GM18502 (cell line): ENCODE measurements at regions not wholly inside any gene's neighbourhood (a gene's known extent, or its start where the extent isn't known, plus 50 kb on each side); places are given as distances from the start of the nearest gene placed in this dataset.

Source experiments
- ATAC-seq: cut with Tn5 transposase; IDR thresholded peaks from one replicate; pipeline ENCODE4 v1.9.1; 2021; ENCODE audit warnings: mild to moderate bottlenecking; ENCODE audit not compliant: unreplicated experiment, poor library complexity

DNA sequence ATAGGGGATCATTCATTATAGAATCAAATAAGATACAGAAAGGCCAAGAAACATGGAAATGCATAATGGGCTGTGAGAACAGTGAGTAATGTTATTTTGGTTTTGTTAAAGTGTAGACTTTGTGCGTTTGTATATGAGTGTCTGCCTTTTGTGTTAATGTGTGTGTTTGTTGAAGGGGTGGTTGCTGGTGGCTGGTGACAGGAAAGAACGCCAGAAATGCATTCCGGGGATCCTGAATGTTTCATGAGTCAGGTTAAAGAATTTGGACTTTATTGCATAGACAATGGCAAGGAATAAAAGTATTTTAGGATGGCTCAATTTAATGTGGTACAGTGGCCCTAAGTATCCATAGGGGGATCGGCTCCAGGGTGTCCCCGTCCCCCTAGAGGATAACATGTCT is 1228.9 kb downstream of the PCDH7 start:
- ATAC-seq: no peak

DNA sequence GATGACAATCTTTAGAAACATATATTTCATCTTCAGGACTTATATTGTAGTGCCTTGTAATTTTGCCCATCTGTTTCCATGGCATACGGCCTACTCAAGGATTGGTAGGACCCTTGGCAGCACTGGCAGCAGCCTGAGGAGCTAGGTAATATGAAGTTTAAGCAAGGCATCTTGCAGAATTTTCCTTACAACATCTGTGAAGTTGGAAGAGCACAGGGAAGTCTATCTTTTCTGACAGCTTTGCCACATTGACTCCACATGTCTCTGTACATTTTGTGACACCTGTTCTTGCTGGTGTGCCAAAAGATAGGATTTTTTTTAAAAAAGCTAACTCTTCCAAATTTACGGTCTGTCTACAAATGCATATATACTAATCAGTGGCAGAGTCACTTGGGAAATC is 1235.2 kb downstream of the PCDH7 start:
- no peak for ATAC-seq

DNA sequence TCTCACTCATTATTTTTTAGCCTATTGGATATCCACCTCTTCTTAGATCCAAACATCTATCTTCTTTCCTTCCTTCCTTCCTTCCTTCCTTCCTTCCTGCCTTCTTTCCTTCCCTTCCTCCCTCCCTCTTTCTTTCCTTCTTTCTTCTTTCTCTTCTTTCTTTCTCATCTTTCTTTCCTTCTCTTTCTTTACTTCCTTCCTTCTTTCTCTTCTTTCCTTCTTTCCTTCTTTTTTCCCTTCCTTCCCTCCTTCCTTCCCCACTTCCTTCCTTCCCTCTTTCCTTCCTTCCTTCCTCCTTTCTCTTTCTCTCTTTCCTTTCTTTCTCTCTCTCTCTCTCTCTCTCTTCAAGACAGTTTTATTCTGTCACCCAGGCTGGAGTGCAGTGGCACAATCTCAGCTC is 1239.8 kb downstream of the PCDH7 start:
- no peak for ATAC-seq

DNA sequence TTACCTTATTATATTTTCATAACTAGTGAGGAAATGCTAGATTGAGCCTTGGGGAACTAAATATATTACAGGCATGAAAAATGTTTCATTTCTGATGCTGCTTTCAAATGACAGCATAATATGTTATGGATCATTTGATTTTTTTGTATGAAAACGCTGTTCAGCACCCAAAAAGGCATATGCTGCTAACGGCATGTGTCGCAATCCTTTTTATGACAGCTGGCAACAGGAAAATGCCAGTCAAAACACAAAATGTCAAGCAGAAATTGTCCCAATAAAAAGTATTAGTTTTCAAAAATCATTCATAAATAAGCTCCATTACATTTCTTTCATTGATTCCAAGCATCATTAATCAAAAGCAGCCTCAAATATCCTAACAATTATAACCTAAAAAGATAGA is 1244.5 kb downstream of the PCDH7 start:
- ATAC-seq: no peak

DNA sequence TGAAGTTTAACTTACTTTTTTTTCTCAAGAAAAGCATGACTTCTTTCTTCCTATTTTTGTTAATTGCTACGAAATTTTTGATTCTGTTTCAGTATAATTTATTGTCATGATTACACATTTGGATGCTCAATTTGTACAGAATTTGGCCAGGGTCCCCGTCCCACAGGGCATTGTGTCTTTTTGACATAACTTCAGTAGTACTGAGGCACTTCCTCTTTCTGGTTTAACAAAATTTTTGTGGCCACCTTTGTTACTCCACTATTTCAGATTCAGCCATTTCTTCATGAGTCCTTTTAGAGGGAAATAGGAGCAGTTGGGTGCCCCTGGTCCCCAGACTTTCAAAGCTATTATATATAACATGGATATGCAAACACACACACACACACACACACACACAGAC is 1248.7 kb downstream of the PCDH7 start:
- no peak for ATAC-seq

DNA sequence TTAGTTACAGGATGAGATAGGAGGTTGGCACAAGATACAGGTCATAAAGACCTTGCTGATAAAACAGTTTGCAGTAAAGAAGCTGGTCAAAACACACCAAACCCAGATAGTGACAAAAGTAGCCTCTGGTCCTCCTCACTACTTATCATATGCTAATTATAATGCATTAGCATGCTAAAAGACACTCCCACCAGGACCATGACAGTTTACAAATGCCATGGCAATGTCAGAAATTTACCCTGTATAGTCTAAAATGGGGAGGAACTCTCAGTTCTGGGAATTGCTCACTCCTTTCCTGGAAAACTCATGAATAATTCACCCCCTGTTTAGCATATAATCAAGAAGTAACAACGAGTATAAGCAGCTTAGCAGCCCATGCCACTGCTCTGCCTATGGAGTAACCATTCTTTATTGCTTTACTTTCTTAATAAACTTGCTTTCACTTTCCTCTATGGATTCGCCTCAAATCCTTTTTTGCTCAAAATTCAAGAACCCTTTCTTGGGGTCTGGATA is 1254.4 kb downstream of the PCDH7 start:
- no peak for ATAC-seq

DNA sequence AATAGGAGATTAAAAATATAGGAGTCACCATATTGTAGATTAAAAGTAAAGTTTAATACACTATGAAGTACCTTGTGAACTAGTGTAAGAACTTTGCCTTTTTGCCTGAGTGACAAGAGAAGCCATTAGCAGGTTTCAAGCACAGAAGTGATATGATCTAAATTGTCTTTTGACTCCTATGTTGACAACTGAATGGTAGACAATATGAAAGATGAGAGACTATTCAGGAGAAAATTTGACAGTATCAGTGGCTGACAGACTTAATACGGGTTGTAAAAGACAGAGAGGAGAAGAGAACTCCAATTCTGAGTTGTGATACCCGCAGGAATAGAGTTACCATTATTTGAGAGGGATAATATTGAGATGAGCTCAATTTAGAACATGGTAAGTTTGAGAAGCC is 1259.8 kb downstream of the PCDH7 start:
- no peak for ATAC-seq

DNA sequence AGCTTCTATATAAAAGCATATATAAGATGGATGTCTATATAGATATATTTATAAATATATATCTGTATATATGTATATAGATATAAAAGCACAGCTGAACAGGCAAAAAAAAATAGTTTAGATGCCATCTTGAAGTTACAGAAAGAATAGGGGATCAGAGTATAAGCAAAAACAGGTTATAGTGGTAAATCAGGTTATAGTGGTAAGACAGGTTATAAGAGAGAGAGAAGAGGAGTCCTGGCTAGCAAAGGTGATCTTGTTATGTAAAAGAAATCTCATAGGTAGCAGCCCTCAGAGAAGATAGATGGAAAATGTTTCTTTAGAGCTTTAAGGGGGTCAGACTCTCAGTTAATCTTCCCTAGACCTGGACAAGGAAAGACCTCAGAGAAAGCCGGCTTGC is 1263.1 kb downstream of the PCDH7 start:
- ATAC-seq: no peak

DNA sequence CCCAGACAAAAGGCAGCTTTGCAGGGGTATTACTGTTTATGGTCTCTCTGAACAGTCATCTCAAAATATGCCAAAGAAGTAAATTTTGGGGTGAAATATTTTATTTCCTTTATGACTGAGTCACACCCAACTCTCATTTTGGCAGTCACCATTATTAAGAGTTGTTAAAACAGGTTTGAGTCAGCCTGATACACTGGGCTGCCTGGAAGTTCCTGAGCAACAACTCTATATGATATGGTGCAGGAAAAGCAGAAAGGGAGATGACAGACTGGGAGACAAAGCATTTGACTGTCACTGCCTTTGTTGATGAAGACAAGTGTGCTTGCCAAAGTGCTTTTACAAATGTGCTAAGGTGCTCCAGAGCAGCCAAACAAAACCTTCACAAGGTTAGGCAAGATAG is 1263.5 kb downstream of the PCDH7 start:
- ATAC-seq: no peak

DNA sequence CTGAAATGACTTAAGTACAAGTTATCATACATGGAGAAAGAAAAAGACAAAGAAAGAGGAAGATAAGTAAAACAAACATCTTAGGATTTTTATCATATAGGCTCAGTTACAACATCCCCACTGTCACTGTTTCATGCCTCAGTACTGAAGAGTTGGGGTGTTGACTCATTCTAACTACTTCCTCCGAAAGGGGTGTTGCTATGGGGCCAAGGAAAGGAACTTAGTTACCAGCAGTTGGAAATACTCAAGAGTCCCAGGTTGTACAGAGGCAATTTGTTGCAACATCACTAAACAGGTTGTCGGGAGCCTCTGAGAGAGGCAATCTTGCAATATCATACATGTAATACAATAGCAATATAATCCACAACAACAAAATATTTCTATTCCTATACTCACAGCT is 1264.7 kb downstream of the PCDH7 start:
- no peak for ATAC-seq

DNA sequence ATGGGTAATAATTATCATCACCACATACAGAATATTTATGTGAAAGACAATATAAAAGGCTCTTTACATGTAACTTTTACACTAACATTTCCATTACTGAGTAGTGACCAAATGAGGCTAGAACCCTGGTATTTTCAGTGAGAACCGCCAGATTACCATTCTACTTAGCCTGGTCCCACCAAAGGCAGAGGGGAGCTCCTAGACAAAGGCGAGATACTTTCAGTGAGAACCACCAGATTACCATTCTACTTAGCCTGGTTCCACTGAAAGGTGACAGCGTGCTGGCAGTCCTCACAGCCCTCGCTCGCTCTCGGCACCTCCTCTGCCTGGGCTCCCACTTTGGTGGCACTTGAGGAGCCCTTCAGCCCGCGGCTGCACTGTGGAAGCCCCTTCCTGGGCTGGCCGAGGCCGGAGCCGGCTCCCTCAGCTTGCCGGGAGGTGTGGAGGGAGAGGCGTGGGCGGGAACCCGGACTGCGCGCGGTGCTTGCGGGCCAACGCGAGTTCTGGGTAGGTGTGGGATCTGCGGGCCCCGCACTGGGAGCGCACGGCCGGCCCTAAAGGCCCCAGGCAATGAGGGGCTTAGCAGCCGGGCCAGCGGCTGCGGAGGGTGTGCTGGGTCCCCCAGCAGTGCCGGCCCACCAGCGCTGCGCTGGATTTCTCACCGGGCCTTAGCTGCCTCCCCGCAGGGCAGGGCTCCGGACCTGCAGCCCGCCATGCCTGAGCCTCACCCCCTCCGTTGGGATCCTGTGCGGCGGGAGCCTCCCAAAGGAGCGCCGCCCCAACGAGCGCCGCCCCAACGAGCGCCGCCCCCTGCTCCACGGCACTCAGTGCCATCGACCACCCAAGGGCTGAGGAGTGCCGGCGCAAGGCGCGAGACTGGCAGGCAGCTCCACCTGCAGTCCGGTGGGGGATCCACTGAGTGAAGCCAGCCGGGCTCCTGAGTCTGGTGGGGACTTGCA is 1276.1 kb downstream of the PCDH7 start:
- ATAC-seq: no peak

DNA sequence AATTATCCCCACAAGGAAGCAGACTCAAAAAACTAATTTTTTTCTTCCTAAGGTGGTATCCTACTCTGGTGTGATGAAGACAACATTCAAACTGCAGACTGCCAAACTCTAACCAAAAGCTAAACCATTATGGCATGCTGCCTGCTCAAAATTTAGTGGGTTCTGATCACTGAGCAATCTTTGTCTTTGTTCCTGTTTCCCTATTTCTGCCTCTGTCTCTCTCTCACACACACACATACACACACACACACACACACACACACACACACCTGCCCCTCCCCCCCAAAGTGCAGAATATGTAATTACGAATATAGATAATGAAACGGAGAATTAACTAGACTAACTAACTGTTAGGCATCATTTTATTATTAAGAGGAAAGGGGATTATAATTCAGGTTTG is 1278.6 kb downstream of the PCDH7 start:
- no peak for ATAC-seq

DNA sequence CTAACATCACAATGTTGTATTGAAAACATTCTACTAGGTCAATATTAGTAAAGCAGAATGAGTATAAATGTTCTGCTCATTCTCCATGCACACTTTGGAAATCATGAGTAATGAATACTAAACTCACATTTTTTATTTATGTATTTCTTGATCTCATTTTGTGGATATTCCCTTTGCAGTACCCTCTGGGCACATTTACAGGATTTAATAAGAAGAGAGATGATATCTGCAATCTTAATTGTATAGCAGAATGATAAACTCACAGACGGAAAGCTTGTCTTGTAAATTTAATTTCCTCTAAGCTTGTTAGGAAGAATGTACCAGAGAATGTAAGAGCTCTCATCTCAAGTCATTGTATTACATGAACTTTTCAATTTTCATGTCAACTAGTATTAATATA is 1279.7 kb downstream of the PCDH7 start:
- no peak for ATAC-seq

DNA sequence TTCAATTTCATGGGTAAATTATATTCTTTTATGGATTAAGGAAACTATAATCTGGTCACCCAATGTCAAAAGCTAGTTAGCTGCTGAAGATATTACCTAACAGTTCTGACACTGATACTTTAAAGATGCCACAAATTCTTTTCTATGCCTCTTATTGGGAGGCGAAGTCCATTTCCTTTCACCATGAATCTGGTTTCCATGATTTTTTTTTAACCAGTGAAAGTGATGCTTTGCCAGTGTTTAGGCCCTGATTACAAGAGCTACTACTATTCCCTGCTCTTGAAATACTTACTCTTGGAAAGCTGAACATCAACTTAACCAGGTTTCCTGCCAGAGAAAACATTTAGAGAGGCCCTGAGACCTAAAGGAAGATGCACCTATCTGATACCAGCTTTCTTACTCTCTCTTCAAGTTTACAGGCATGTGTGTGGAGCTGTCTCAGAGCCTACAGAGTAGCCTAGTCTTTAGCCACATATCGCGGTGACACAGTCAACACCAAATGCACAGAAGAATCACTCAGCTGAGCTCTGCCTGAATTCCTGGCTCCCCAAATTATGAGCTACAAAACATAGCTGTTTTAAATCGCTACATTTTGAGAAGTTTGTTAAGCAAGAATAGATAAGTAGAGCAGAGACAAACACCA is 1280.8 kb downstream of the PCDH7 start:
- no peak for ATAC-seq

DNA sequence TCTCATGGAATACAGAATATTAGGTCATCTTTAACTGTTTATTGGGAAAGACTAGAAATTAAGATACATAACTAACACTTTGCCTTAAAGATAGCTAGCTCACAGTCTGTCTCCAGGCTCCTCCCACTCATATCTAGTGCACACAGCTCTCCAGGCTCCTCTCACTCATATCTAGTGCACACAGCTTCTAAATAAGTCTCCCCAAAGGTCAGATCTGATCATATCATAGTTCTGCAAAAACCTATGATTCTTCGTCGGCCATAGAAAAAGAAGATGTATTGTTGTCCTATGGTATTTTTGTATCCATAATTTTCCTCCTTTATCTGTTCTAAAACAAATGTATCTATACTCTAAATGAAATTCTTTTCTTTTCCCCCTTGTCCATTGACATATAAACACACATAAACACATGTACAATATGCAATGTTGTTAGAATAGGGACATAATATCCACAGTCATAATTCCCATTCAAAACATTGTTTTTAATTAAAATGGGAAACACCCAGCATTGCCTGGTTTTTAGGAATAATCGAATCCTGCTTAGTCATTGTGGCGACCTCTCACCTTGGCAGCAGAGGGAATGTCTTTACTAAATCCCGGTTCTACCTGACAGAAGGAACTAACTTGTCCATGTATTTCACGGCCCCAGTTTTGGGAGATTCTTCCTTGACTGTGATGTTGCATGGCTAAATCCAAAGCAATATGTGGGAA is 1282.0 kb downstream of the PCDH7 start:
- no peak for ATAC-seq

DNA sequence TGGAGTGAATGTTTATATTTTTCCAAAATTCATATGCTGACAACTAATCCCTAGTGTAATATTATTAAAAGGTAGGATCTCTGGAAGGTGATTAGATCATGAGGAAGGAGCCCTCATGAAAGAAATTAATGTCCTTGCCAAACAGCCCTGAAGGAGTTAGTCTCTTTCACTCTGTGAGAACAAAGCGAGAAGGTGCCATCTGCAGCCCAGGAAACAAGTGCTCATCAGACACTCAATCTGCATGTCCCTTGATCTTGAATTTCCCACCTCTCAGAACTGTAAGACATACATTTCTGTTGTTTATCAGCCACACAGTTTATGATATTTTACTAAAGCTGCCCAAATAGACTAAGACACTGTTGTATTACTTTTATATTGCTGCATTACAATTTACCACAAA is 1283.4 kb downstream of the PCDH7 start:
- no peak for ATAC-seq

DNA sequence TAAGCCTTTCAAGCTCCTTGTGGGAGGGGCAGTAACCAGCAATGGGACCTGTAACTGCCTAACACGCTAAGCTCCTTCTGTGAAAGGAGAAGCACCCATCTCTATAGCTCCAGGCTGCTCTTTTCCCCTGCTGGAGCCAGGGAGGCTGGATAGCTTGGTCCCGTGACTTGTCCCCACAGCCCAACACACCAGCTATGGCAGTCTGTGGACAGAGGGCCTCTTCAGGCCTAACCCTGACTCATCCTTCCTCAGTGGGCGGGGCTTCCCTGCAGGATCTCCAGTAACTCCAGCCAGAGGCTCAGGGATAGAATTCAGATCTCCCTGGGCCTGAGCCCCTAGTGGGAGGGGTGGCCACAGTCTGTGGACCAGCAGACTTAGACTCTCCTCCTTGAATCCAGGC is 1290.1 kb downstream of the PCDH7 start:
- no peak for ATAC-seq

DNA sequence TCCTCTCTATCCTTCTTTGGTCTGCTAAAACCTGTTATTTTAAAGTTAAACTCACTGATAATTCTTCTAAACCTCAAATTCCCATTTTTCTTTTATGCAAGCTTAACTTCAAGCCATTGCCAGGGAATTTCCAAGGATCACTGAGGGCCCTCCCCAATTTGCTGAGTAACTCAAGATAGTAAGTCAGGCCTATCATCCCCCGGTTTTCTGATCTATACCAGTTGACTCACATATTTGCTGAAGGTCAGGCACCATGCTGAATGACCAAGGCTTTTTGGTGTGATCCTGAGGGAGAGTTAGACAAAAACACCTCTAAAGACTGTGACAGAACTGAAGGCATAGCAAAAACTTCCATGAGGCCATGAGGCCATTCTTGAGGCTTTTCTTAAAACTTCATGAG is 1301.9 kb downstream of the PCDH7 start:
- ATAC-seq: no peak

DNA sequence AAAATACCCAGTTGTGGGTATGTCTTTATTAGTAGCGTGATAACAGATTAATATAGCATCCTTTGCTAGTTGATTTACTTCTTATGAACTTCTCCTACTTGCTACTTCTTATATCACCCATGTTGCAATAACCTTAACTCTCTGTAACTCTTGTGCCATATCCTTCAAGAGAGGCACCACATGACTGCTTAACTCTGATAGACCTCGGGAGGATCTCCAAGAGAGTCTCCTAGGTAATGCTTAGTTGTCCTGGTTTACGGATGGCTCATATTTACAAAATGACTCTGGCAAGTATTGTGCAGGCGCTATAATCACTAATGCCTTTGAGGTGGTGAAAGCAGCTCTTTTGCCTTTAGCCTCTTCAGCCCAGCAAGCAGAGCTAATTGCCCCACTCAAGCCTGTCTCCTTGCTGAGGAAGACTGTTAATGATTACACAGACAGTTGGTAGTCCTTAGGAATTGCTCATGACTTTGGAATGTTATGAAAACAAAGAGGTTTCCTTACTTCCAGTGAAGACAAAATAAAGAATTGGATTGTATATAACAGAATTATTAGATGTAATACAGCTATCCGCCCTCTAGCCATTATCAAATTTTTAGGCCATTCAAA is 1305.8 kb downstream of the PCDH7 start:
- no peak for ATAC-seq

DNA sequence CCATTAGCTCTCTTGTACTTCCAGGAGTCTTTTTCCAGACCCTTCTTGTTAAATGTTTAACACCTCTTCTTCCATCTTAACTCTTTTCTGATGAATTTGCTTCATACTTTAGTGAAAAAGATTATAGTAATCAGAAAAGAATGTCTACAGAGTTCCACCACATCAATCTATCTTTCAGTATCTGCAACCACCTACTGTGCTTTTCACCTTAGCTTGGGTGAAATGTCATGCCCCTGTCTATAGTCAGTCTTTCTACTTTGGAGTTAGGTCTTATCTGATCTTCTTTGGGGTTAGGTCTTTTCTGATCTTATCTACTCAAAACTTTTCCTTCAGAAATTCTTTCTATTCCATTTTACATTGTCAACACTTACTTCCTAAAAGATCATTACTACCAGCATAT is 1310.2 kb downstream of the PCDH7 start:
- ATAC-seq: no peak

DNA sequence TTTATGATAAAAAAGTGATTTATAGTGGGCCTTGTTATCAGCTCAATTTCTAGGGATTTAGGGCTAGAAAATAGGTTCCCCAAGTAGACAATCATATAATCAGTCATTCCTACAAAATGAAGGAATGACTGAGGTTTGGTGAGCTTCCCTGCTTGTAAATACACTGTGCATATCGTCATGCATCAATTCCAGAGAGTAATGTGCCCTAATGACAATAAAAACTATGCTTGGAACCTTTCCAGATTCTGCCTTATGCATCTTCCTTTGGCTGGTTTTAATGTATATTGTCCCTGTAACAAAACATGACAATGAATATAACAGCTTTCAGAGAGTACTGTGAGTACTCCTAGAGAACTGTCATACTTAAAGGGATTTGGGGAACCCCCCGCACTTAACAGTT is 1310.9 kb downstream of the PCDH7 start:
- no peak for ATAC-seq
